Type B pancreatic cell (in vitro differentiated cells): ENCODE measurements at regions not wholly inside any gene's neighbourhood (a gene's known extent, or its start where the extent isn't known, plus 50 kb on each side); places are given as distances from the start of the nearest gene placed in this dataset.
"Not testable (repeated sequence)": the region's sequence is repeated elsewhere in the genome, so short reads cannot be mapped to it uniquely, and the experiment has no call there.

Experiments used
- DNase-seq: peaks from one replicate; pipeline ENCODE4 v3.0.0; 2021; ENCODE audit warnings: mixed read lengths; ENCODE audit not compliant: unreplicated experiment; ENCODE audit errors: extremely low spot score
- H3K27ac Mint-ChIP-seq: 2 replicates; pipeline ENCODE4 v1.8.0; 2021; ENCODE audit warnings: mild to moderate bottlenecking, mixed read lengths
- H3K27me3 Mint-ChIP-seq: 2 replicates; pipeline ENCODE4 v1.8.0; 2021; ENCODE audit warnings: mixed read lengths
- H3K36me3 Mint-ChIP-seq: 2 replicates; pipeline ENCODE4 v1.8.0; 2021; ENCODE audit warnings: mixed read lengths
- H3K4me1 Mint-ChIP-seq: one replicate; pipeline ENCODE4 v1.8.0; 2021; ENCODE audit warnings: mixed read lengths; ENCODE audit not compliant: unreplicated experiment
- H3K4me3 Mint-ChIP-seq: 2 replicates; pipeline ENCODE4 v1.8.0; 2021; ENCODE audit warnings: mild to moderate bottlenecking, mixed read lengths
- H3K9me3 Mint-ChIP-seq: 2 replicates; pipeline ENCODE4 v1.8.0; 2021; ENCODE audit warnings: mixed read lengths
- TF ChIP-seq, protein P1 (sequence below): fragments of 200-600 bp; sonication (generic); conservative IDR thresholded peaks from 2 replicates; pipeline ENCODE4 v1.5.0; 2021; ENCODE audit warnings: antibody characterized with exemption, mild to moderate bottlenecking

DNA sequence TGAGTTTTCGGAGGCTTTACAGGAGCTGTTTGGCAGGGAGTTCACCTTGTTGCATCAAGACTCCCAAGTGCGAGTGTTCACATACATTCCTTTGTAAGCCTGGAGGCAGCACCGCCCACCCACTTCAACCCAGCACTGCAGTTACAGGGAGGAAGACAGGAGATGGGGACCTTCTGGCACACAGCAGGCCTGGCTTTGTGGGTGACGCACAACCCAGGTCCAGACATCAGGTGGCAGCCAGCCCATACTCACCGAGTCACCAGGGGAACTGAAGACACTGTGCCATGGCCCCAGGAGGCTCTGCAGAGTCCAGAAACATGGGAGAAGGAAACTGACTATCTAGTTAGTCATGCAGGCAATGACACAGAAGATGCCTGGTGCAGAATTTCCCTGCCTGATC, 305.9 kb upstream of the RNF32 start:
- Mint-ChIP-seq H3K9me3 (no peaks in the 10 kb centered on the region), H3K36me3 (no peaks in the 10 kb centered on the region)

DNA sequence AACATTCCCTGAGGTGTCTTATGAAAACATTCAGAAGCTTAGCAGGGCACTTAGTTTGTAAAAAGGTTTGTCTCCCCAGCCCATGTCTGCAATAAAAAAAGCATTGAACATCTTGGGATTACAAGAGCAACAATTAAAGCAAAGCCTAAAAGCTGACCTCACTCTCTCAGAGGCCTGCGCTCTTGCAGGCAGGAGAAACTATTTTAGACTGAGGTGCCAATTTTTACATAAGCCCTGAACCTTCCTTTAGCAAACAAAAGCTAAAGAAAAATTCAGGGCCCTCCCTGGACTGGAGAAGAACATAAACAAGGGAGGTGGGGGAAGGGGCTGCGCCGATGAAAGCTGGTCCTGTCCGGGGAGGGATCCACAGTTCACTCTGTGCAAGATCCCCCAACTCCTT, 312.7 kb upstream of the RNF32 start:
- H3K27me3 Mint-ChIP-seq = peaks cover 9% of the 10 kb centered on the region
- no peaks in the 10 kb centered on the region for H3K36me3 Mint-ChIP-seq
- TF ChIP-seq, protein P1, sequence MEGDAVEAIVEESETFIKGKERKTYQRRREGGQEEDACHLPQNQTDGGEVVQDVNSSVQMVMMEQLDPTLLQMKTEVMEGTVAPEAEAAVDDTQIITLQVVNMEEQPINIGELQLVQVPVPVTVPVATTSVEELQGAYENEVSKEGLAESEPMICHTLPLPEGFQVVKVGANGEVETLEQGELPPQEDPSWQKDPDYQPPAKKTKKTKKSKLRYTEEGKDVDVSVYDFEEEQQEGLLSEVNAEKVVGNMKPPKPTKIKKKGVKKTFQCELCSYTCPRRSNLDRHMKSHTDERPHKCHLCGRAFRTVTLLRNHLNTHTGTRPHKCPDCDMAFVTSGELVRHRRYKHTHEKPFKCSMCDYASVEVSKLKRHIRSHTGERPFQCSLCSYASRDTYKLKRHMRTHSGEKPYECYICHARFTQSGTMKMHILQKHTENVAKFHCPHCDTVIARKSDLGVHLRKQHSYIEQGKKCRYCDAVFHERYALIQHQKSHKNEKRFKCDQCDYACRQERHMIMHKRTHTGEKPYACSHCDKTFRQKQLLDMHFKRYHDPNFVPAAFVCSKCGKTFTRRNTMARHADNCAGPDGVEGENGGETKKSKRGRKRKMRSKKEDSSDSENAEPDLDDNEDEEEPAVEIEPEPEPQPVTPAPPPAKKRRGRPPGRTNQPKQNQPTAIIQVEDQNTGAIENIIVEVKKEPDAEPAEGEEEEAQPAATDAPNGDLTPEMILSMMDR = no peak
- no peak for DNase-seq
- H3K9me3 Mint-ChIP-seq = no peaks in the 10 kb centered on the region
- H3K4me3 Mint-ChIP-seq = no peak overlapping the region
- H3K4me1 Mint-ChIP-seq = no peaks in the 10 kb centered on the region
- H3K27ac Mint-ChIP-seq = no peak overlapping the region

More for the DNA sequence above, 305.9 kb upstream of the RNF32 start:
- TF ChIP-seq, protein P1 = no peak
- Mint-ChIP-seq H3K27ac (no peak overlapping the region), H3K27me3 (peaks cover under 1% of the 10 kb centered on the region), H3K4me3 (no peak overlapping the region), H3K4me1 (no peaks in the 10 kb centered on the region)
- no peak for DNase-seq

DNA sequence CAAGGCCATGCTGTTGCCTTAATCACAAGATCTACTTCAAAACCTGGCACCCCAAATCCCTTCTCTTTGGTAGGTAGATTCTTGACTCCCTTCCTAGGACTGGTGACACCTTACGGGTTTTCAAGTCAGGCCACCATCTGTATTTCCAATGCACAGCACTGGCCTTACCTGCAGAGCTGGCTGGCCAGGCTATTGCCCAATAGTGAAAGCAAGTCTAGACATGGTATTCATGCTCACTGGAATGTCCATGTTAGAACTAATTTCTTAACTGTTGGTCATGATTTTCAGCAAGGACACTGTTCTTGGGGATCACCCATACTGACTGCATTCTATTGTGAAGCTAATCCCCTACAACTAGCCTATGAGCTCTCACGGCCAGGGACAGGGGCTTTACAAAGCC, 313.1 kb upstream of the RNF32 start:
- H3K27me3 Mint-ChIP-seq = peaks cover 9% of the 10 kb centered on the region
- no peaks in the 10 kb centered on the region for H3K9me3 Mint-ChIP-seq
- H3K36me3 Mint-ChIP-seq = no peaks in the 10 kb centered on the region
- DNase-seq = no peak
- H3K4me3 Mint-ChIP-seq = no peak overlapping the region
- no peaks in the 10 kb centered on the region for H3K4me1 Mint-ChIP-seq
- TF ChIP-seq, protein P1 = no peak
- no peak overlapping the region for H3K27ac Mint-ChIP-seq

DNA sequence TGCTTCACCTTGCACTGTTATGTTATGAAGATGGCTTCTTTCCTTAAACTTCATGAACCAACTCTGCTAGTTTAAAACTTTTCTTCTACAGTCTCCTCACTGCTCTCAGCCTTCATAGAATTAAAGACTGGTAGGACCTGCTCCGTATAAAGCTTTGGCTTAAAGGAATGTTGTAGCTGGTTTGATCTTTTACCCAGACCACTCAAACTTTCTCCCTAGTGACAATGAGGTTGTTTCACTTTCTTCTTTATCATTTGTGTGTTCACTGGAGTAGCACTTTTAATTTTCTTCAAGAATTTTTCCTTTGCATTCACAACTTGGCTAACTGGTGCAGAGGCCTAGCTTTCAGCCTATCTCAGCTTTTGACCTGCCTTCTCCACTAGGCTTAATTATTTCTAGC, 316.4 kb upstream of the RNF32 start:
- no peaks in the 10 kb centered on the region for H3K4me1 Mint-ChIP-seq
- DNase-seq = no peak
- H3K9me3 Mint-ChIP-seq = no peaks in the 10 kb centered on the region
- TF ChIP-seq, protein P1 = no peak
- no peak overlapping the region for H3K27ac Mint-ChIP-seq
- H3K4me3 Mint-ChIP-seq = no peak overlapping the region
- no peaks in the 10 kb centered on the region for H3K36me3 Mint-ChIP-seq
- peaks cover 9% of the 10 kb centered on the region for H3K27me3 Mint-ChIP-seq

DNA sequence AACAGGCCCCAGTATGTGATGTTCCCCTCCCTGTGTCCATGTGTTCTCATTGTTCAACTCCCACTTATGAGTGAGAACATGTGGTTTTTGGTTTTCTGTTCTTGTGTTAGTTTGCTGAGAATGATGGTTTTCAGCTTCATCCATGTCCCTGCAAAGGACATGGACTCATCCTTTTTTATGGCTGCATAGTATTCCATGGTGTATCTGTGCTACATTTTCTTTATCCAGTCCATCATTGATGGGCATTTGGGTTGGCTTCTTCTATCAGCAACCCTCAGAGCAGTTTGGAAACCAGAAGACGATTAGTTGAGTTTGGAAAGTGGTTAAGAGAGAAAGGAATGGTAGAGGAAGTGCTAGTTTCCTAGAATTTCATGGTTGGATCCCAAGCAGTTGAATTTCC, 319.1 kb upstream of the RNF32 start:
- not testable (repeated sequence) for DNase-seq, H3K9me3 Mint-ChIP-seq, H3K27ac Mint-ChIP-seq, H3K27me3 Mint-ChIP-seq, H3K36me3 Mint-ChIP-seq, H3K4me1 Mint-ChIP-seq, H3K4me3 Mint-ChIP-seq

DNA sequence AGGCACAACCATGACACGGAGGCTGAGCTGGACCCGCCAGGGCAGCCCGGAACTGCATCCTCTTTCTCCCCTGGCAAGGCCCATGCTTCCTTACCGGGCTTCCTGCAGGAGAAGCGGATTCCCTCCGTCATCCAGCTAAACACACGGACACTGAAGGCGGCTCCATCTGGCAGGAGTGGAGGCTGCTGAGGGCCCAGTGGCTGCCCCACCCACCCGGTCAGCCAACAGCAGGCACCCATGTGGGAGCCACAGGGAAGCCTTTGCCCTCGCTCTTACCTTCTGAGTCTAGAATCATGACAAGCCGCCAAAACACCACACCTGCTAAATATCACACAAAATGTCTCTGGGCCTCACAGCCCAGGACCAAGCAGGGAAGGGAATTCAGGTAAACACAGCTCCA, 321.6 kb upstream of the RNF32 start:
- DNase-seq = no peak
- Mint-ChIP-seq H3K27me3 (peaks cover 3% of the 10 kb centered on the region), H3K4me3 (no peak overlapping the region), H3K9me3 (no peaks in the 10 kb centered on the region), H3K4me1 (no peaks in the 10 kb centered on the region), H3K36me3 (no peaks in the 10 kb centered on the region), H3K27ac (no peak overlapping the region)
- TF ChIP-seq, protein P1 = no peak
